Heart right ventricle (tissue), 16 donors: ENCODE measurements at regions not wholly inside any gene's neighbourhood (a gene's known extent, or its start where the extent isn't known, plus 50 kb on each side); places are given as distances from the start of the nearest gene placed in this dataset.

Source experiments
- ATAC-seq, 8 donors: fragments of 200-7000 bp; cut with Tn5 transposase; one replicate each; pipeline ENCODE4 v1.9.1; 2020; ENCODE audit warnings: mild to moderate bottlenecking in 8 of 8, moderate library complexity in 8 of 8, moderate number of reproducible peaks in 1 of 8
- DNase-seq, 2 donors: peaks; one replicate each; pipeline ENCODE4 v3.0.0-alpha.2; 2020
- H3K27ac ChIP-seq, 10 donors: fragments of 200-600 bp; sonication (generic) in 2 of 10; one replicate each; pipeline versions ENCODE4 v1.5.0 to v1.8.0; 2020 to 2022; ENCODE audit warnings: mild to moderate bottlenecking in 3 of 10
- H3K27me3 ChIP-seq, 7 donors: fragments of 200-600 bp; one replicate each; pipeline ENCODE4 v1.8.0; 2021 to 2022; ENCODE audit warnings: mild to moderate bottlenecking in 2 of 7
- H3K36me3 ChIP-seq, 9 donors: fragments of 200-600 bp; sonication (generic) in 1 of 9; one replicate each; pipeline versions ENCODE4 v1.5.0 to v1.8.0; 2020 to 2022; ENCODE audit warnings: mild to moderate bottlenecking in 2 of 9
- H3K4me1 ChIP-seq, 9 donors: fragments of 200-600 bp; sonication (generic) in 1 of 9; one replicate each; pipeline versions ENCODE4 v1.5.0 to v1.8.0; 2020 to 2022; ENCODE audit warnings: mild to moderate bottlenecking in 4 of 9
- H3K4me3 ChIP-seq, 10 donors: fragments of 200-600 bp; sonication (generic) in 2 of 10; one replicate each; pipeline versions ENCODE4 v1.5.0 to v1.8.0; 2020 to 2022; ENCODE audit warnings: mild to moderate bottlenecking in 7 of 10, moderate library complexity in 2 of 10
- H3K9me3 ChIP-seq, 11 donors: fragments of 200-600 bp in 10 of 11; sonication (generic) in 2 of 11; one replicate each; pipeline versions ENCODE4 v1.5.0 to v1.8.0; 2013 to 2022; ENCODE audit warnings: mild to moderate bottlenecking in 2 of 11, control low read depth in 1 of 11, moderate library complexity in 1 of 11
- CTCF ChIP-seq, 9 donors: fragments of 200-600 bp; sonication (generic) in 2 of 9; IDR thresholded peaks; one replicate each; pipeline versions ENCODE4 v1.5.0 to v1.8.0; 2021 to 2022; ENCODE audit warnings: antibody characterized with exemption in 9 of 9, mild to moderate bottlenecking in 5 of 9, moderate library complexity in 1 of 9
- whole genome bisulfite sequencing, 2 donors: extraction: QIAGEN DNeasy Blood & Tissue Kit; methylation state at CpG; one replicate each; pipeline ENCODE4 v1.1.7; 2013; ENCODE audit warnings: inconsistent platforms in 1 of 2; 5-methylcytosine and 5-hydroxymethylcytosine counted together
- intact Hi-C, 10 donors: fragments of 100-400 bp; cut with DNase I; formaldehyde crosslinking; loops; one replicate each; pipeline versions ENCODE4 v1.11.1 to v1.14.2; 2022
- donor health status: Arrhythmogenic right ventricular cardiomyopathy.
- donor health status: ischemic (EF 13 %, LVEDD 7.1; RV severe dilation, severe dysfunction).
- donor health status: healthy with polysubstance abuse.
- donor health status: DM: no; HTN: yes; CAD: no.
- donor health status: DM: no; HTN: no; CAD: no.
- donor health status: ischemic (EF 25% LVEDD 6.9; RV normal size, moderate dysfunction).
- donor health status: ischemic (EF 25% LVEDD 5.7; RV mildly dilated, moderate dysfunction).
- donor health status: healthy.
- donor health status: DM: yes; HTN: yes; CAD: no.
- donor health status: Ischemic cardiomyopathy.
- donor health status: ischemic (EF 35%, LVEDD 5.7; RV mildly dilated, moderate dysfunction).
- donor health status: nonischemic (EF 11% LVEDD 7.7; RV severe dilation, severe dysfunction).
- donor health status: DM: yes; HTN: yes; CAD: no.
- donor health status: PGD.
- donor health status: ischemic (EF 29% LVEDD 5.4; RV normal size, mild dysfunction).
- donor health status: nonischemic (EF 23%, LVEDD 6.1; RV moderate dilation, normal function).

GRCh38 chr22:47673557-47673956 lies 911.1 kb downstream of the TBC1D22A start:
- Histone ChIP-seq H3K4me3 (no peak overlapping the region), H3K4me1 (no peaks in the 10 kb centered on the region), H3K27me3 (peaks cover 0 to 6% (median 0%) of the 10 kb centered on the region in 7 donors), H3K27ac (no peak overlapping the region), H3K36me3 (no peaks in the 10 kb centered on the region), H3K9me3 (no peaks in the 10 kb centered on the region)
- intact Hi-C loops, result no loop called here
- no peak for TF ChIP-seq CTCF (IDR thresholded peaks at IDR 0.05)
- ATAC-seq (no peak), DNase-seq (no peak)
- 73 to 75% methylated on average over 2 of the region's 2 CpGs for WGBS, 2 donors

- ATAC-seq (no peak), DNase-seq (no peak)
- Histone ChIP-seq H3K27me3 (peaks cover 0 to 5% (median 0%) of the 10 kb centered on the region in 7 donors), H3K9me3 (no peaks in the 10 kb centered on the region), H3K4me3 (no peak overlapping the region), H3K27ac (no peak overlapping the region), H3K4me1 (no peaks in the 10 kb centered on the region), H3K36me3 (no peaks in the 10 kb centered on the region)
- TF ChIP-seq CTCF (IDR thresholded peaks at IDR 0.05), result no peak
- intact Hi-C loops, result no loop called here
- 78 to 82% methylated on average over 9 of the region's 9 CpGs for WGBS, 2 donors
These were observed 910.1 kb downstream of the TBC1D22A start for GRCh38 chr22:47672526-47672925.

GRCh38 chr22:47665151-47665550 lies 902.7 kb downstream of the TBC1D22A start:
- Histone ChIP-seq H3K36me3 (no peaks in the 10 kb centered on the region), H3K27me3 (peaks cover 0 to 10% (median 0%) of the 10 kb centered on the region in 7 donors), H3K27ac (no peak overlapping the region), H3K4me3 (no peak overlapping the region), H3K9me3 (peaks cover 0 to 17% (median 0%) of the 10 kb centered on the region in 11 donors), H3K4me1 (no peaks in the 10 kb centered on the region)
- DNase-seq (no peak), ATAC-seq (no peak)
- TF ChIP-seq CTCF (IDR thresholded peaks at IDR 0.05), result no peak
- intact Hi-C loops, result no loop called here
- WGBS, 2 donors, result 64 to 72% methylated on average over 4 of the region's 4 CpGs

GRCh38 chr22:47663615-47664605 lies 901.5 kb downstream of the TBC1D22A start:
- TF ChIP-seq CTCF (IDR thresholded peaks at IDR 0.05), result no peak
- peaks cover 0 to 17% (median 0%) of the 10 kb centered on the region in 11 donors for H3K9me3 ChIP-seq
- WGBS, 2 donors, result 71 to 76% methylated on average over 14 of the region's 14 CpGs
- H3K36me3 ChIP-seq, result no peaks in the 10 kb centered on the region
- ATAC-seq, result no peak
- no peak overlapping the region for H3K4me3 ChIP-seq
- no peak overlapping the region for H3K27ac ChIP-seq
- H3K27me3 ChIP-seq, result peaks cover 0 to 13% (median 0%) of the 10 kb centered on the region in 7 donors
- DNase-seq, result no peak
- intact Hi-C loops, result no loop called here
- no peaks in the 10 kb centered on the region for H3K4me1 ChIP-seq
